KOPT-K1 (cell line): ENCODE measurements at regions not wholly inside any gene's neighbourhood (a gene's known extent, or its start where the extent isn't known, plus 50 kb on each side); places are given as distances from the start of the nearest gene placed in this dataset.
"Not testable (repeated sequence)": the region's sequence is repeated elsewhere in the genome, so short reads cannot be mapped to it uniquely, and the experiment has no call there.

Source experiments
- H3K27ac ChIP-seq: fragments of 200-600 bp; sonication (generic); 2 replicates; pipeline ENCODE4 v1.5.1; 2016; ENCODE audit warnings: antibody characterized with exemption, mild to moderate bottlenecking, low read depth, low read length; ENCODE audit not compliant: poor library complexity, severe bottlenecking
- H3K36me3 ChIP-seq: fragments of 200-600 bp; sonication (generic); 2 replicates; pipeline ENCODE4 v1.5.1; 2017; ENCODE audit warnings: antibody characterized with exemption, mild to moderate bottlenecking, low read length, moderate library complexity; ENCODE audit not compliant: insufficient read depth
- H3K9me3 ChIP-seq: fragments of 200-600 bp; sonication (generic); 2 replicates; pipeline ENCODE4 v1.5.1; 2017; ENCODE audit warnings: antibody characterized with exemption, low read length, mild to moderate bottlenecking; ENCODE audit not compliant: insufficient read depth, poor library complexity, severe bottlenecking

DNA sequence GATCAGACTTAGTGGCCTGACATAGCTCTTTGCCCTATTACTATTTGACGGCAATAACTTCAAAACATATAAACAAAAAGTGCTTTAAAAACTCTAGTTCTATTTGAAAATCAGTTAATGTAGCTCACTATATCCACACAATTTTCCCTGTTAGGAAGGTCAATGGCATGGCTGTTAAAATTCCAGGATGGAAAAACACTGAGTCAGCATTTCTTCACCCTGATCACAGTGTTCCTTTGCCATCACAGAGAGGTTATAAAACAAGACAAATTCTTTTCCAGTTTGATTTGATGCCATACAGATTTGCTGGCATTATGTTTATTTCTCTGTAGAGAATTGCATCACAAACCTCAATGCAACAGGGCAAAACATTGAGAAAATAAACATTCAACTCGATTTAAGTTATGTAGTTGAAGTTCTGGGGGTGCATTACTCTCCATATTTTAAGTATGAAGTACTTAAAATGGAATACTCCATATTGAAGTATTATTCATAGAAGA, 253.7 kb upstream of the HSF2 start:
- Histone ChIP-seq H3K27ac (no peak overlapping the region), H3K36me3 (no peaks in the 10 kb centered on the region), H3K9me3 (no peaks in the 10 kb centered on the region)

DNA sequence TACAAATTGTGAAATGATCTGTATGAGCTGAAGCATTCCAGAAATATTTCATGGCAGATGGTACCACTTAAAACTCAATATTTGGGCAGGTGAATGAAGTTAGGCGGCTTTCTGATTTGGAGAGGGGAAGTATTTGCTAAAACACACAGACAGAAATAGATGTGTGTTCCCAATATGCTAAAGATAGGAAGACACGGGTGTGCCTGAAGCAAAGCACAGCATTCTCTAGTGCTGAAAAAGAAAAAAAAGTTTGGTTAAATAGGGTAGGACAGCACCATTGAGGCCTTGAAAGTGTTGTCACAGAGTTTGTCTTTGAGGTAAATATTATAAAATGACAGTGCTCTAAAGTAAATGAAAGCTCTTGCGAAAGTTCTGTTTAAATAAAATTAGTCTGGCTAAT, 252.2 kb upstream of the HSF2 start:
- Histone ChIP-seq H3K27ac (no peak overlapping the region), H3K36me3 (no peaks in the 10 kb centered on the region), H3K9me3 (no peaks in the 10 kb centered on the region)

DNA sequence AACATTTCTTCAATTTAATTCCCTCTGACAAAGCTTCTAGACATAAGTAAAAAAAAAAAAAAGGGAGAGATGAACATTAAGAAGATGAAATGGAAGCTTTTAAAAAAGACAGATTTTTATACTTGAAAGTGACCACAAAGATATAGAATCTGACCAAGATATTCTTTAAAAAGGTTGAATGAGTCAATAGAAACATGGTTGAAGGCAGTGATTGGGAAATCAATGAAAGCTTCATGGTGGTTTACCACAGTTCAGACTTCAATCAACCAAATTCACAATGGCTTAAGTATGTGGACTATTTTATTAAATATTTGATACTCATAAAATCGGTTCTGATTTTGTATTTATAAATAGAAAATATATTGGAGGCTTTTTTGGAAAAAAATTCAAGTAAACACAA, 248.4 kb upstream of the HSF2 start:
- no peak overlapping the region for H3K27ac ChIP-seq
- H3K36me3 ChIP-seq: no peaks in the 10 kb centered on the region
- no peaks in the 10 kb centered on the region for H3K9me3 ChIP-seq

DNA sequence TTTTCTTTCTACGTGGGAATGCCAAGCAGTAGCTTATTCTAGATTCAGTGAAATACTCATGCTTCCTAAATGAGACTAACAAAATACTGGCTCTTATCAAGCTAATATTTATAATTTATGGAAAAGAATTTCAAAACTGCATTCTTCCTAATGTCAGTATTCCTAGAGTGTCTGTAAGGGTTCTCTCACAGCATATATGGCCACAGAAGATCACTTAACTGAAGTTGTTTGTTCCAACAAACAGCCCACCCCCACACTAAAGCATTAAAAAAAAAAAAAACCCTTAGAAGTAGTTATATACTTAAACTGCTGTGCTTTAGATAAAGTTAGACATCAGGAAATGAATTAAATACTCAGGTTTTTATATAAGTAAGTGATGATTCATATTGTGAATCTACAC, 247.7 kb upstream of the HSF2 start:
- H3K36me3 ChIP-seq: no peaks in the 10 kb centered on the region
- no peak overlapping the region for H3K27ac ChIP-seq
- H3K9me3 ChIP-seq: no peaks in the 10 kb centered on the region

DNA sequence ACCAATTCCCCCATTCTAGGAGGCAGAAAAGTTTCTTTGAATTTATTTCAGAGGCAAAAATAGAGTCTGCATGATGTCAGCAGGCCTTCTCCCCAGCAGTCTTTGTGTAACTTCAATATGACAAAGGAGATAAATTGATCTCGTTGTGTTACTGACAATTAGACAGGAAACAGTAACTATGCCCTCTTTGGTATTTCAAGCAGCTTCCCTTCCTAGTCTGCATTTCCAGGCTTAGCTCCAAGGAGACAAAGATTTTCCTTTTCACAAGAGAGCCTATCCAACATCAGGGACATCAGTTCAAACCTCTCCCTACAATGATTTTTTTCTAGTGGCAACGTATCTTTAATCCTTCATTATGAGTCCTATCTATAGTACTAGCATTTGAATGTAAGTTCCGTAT, 245.9 kb upstream of the HSF2 start:
- H3K27ac ChIP-seq: no peak overlapping the region
- no peaks in the 10 kb centered on the region for H3K9me3 ChIP-seq
- H3K36me3 ChIP-seq: no peaks in the 10 kb centered on the region

DNA sequence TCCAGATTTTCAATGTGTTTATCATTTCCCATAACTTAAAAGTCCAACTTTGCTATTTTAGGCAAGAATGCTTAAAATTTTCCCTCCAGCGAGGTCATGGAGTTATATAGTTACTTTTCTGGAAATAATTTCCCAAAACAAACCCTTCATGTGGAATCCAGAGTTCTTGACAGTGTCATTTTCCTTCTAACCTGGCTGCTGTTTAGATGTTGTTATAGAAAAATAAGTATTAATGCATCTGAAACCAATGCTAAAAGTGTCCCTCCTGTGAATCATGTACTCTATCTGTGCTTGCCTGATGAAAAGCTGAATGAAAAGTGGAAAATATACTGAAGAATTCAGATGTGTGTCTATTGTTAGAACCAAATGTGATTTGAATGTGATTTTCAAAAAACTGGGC, 245.3 kb upstream of the HSF2 start:
- H3K27ac ChIP-seq: no peak overlapping the region

DNA sequence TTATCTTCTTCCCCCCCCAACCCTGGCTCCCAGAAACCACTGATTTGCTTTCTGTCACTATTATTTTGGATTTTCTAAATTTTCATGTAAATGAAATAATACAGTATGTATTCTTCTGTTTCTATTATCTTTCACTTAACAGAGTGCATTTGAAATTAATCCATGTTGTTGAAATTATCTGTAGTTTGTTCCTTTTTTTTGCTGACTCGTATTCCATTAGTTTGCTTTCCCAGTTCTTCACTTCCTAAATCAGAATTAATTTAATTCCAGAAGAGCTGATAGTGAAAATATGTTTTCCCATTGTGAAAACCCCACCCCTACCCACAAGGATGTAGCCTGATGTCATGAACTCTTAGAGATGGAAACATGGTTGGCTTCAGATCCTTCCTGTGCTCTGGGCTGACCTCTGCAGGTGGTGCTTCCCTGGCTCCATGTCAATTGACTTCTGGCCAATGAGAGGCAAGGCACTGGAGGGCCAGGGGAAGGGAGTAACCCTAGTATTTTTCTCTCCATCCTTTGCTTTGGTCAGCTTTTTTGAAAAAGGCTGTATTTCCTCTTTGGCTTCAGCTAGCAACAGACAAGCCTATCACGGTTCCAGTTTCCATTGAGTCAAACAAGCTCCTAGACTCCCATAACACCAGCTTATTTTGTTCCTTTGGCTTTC, 244.4 kb upstream of the HSF2 start:
- Histone ChIP-seq H3K9me3 (no peaks in the 10 kb centered on the region), H3K36me3 (no peaks in the 10 kb centered on the region), H3K27ac (no peak overlapping the region)

More for the DNA sequence above, 245.3 kb upstream of the HSF2 start:
- H3K36me3 ChIP-seq: no peaks in the 10 kb centered on the region
- no peaks in the 10 kb centered on the region for H3K9me3 ChIP-seq

DNA sequence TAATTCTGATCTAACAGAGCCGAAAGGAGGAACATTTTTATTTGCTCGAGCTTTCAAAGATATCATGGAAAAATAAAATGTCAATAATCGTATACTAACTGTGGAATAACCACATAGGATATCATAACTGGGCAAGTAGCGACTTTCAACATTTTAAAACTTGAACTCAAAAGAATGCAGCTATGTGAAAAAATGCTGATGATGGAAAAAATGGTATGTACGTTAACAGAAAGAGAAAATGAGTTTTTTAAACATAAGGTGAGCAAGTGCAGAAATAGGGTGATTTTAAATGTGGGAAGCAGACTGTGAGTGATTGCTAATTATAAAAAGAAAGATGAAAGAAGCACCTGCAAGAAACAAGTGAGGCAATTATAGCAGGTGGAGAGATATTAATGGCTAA, 238.3 kb upstream of the HSF2 start:
- no peaks in the 10 kb centered on the region for H3K9me3 ChIP-seq
- H3K36me3 ChIP-seq: no peaks in the 10 kb centered on the region
- no peak overlapping the region for H3K27ac ChIP-seq

DNA sequence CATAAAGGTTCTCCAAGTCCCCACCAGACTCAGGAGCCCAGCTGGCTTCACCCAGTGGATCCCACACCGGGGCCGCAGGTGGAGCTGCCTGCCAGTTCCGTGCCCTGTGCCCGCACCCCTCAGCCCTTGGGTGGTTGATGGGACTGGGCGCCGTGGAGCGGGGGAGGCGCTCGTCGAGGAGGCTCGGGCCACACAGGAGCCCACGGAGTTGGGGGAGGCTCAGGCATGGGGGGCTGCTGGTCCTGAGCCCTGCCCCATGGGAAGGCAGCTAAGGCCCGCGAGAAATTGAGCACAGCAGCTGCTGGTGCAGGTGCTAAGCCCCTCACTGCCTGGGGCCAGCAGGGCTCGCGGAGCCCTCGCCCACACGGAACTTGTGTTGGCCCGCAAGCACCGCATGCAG, 234.4 kb upstream of the HSF2 start:
- Histone ChIP-seq H3K27ac (no peak overlapping the region), H3K36me3 (no peaks in the 10 kb centered on the region), H3K9me3 (no peaks in the 10 kb centered on the region)

DNA sequence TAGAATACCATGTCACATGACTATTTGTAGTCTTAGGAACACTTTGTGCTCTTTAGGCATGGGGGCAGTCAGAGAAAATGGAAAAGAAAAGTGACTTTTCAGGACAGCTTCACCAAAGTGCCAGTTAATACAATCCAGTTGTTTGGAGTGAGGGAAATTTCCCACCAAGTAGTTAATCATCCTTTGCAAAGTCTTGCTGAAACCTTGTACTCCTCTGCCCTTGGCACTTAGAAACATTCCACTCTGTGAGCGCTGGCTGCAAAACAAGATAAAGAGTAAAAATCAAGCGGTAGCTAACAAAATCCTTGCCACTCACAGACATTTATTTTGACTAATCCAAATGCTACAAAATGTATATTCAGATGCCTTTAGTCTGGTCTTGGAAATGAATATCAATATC, 229.2 kb upstream of the HSF2 start:
- Histone ChIP-seq H3K9me3 (no peaks in the 10 kb centered on the region), H3K36me3 (no peaks in the 10 kb centered on the region), H3K27ac (no peak overlapping the region)

DNA sequence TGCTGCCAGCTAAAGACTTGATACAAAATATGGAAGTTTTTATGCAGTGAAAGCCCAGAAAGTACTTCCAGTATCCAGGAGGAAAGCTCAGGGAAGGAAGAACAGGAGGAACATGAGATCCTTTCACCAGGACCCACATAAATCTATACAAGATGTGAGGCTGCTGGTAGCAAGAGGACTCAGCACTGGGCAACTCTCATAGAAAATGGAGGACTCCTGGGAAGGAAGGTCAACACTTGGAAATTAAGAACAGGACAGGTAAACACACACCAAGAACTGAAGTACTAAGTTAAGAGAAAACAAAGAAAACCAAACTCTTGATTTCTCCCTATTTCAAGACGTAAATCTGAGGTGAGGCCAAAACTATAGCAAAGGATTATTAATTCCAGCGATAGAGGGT, 220.5 kb upstream of the HSF2 start:
- no peak overlapping the region for H3K27ac ChIP-seq

DNA sequence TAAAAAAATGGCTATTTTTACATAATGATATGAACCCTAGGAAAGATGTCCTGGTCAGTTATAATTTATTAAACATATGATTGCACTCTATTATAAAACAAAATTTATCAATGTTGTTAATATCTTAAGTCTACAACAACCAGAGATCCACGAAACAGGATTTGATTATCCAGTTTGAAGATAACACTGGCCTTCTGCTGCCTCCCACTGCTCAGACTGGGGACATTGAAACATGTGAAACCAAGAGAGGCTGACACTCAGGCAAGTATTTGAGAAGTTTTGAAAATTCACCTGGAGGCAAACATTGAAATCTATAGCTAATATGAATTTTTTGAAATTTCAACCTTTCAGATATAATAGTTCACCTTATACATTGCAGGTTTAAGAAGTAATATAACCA, 219.3 kb upstream of the HSF2 start:
- H3K27ac ChIP-seq: no peak overlapping the region
- H3K36me3 ChIP-seq: no peaks in the 10 kb centered on the region
- no peaks in the 10 kb centered on the region for H3K9me3 ChIP-seq

More for the DNA sequence above, 220.5 kb upstream of the HSF2 start:
- Histone ChIP-seq H3K9me3 (no peaks in the 10 kb centered on the region), H3K36me3 (no peaks in the 10 kb centered on the region)

DNA sequence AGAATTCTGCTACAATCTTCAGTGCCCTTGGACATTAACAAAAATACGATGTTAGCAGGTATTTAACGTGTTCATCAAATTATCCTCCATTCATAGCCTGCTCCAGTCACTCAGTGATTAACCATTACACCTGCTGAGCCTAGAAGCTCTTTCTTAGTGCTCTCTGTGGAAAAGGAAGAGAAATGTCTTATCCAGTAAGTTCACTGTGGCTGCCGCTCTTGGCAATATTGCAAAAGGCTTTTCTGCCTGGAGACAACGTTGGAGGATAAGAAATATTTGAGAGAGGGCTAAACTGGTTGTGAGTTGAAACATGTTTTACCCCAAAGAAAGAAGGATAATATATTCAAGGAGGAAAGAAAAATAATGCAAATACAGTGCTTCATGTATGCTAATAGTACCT, 217.4 kb upstream of the HSF2 start:
- no peaks in the 10 kb centered on the region for H3K36me3 ChIP-seq
- H3K9me3 ChIP-seq: no peaks in the 10 kb centered on the region
- H3K27ac ChIP-seq: no peak overlapping the region

DNA sequence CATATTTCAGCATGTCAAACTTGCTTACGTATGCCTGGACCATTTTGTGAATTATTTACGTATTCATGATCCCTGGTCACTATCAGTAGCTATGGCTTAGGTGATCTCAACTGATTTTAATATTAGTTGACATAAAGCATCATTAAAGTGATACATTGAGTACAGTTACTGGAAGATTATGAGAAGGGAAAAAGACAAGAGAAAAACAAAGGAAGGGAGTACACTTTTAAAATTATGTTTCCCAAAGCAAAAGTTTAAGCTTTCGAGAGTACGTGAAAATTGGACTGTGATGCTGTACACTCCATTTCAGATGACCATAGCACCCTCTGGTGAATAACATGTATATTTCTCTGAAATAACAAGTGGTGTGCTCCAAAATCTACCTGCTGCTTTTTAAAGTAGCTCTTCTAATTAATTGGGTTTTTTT, 215.0 kb upstream of the HSF2 start:
- no peaks in the 10 kb centered on the region for H3K9me3 ChIP-seq
- H3K27ac ChIP-seq: no peak overlapping the region
- no peaks in the 10 kb centered on the region for H3K36me3 ChIP-seq

DNA sequence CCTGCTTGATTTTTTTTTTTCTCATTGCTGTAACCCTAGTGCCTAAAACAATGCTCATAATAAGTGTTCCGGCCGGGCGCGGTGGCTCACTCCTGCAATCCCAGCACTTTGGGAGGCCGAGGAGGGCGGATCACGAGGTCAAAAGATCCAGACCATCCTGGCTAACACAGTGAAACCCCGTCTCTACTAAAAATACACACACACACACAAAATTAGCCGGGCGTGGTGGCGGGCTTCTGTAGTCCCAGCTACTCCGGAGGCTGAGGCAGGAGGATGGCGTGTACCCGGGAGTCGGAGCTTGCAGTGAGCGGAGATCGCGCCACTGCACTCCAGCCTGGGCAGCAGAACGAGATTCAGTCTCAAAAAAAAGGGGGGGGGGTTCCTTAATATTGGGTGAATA, 214.0 kb upstream of the HSF2 start:
- H3K9me3 ChIP-seq, H3K36me3 ChIP-seq, H3K27ac ChIP-seq: not testable (repeated sequence)

DNA sequence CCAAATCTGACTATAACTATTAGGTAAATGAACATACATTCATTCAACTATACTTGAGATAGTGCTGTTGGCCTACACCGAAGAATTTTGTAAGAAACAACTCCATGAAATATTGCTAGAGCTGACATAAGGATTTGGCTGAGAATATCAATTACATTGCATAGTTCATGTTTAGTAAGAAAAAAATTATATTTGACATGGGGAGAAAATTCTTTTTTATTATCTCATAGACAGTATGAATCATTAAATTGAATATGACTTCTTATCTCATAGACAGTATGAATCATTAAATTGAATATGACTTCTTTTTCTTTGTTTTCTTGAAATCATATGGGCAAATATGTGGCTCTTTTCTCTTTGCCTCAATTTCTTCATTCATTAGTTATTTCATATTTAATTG, 212.3 kb upstream of the HSF2 start:
- H3K27ac ChIP-seq: no peak overlapping the region
- H3K36me3 ChIP-seq: no peaks in the 10 kb centered on the region
- no peaks in the 10 kb centered on the region for H3K9me3 ChIP-seq
